Astrocyte of the cerebellum (primary cell): ENCODE measurements at regions not wholly inside any gene's neighbourhood (a gene's known extent, or its start where the extent isn't known, plus 50 kb on each side); places are given as distances from the start of the nearest gene placed in this dataset.
"Not testable (repeated sequence)": the region's sequence is repeated elsewhere in the genome, so short reads cannot be mapped to it uniquely, and the experiment has no call there.

Source experiments
- DNase-seq: peaks from one replicate; pipeline ENCODE4 v3.0.0-alpha.2; 2011; ENCODE audit warnings: low read depth
- H3K4me3 ChIP-seq: 2 replicates; pipeline ENCODE4 v1.5.1; 2011; ENCODE audit warnings: mild to moderate bottlenecking, low read depth, low read length, moderate library complexity
- in situ Hi-C: cut with HindIII; loops from 2 replicates; pipeline ENCODE4 v1.10.0; 2017; ENCODE audit warnings: low sequenced_read_pairs
- TF ChIP-seq, protein P1 (sequence below): IDR thresholded peaks from 2 replicates; pipeline ENCODE4 v1.5.1; 2012; ENCODE audit warnings: low read length, low read depth, moderate library complexity, mild to moderate bottlenecking; ENCODE audit errors: missing control alignments

- no peak for DNase-seq
- in situ Hi-C loops = loop anchor here (5.0 kb wide), 1 partner anchor 62 kb away; no protein-coding TSS in a partner anchor
- TF ChIP-seq, protein P1, sequence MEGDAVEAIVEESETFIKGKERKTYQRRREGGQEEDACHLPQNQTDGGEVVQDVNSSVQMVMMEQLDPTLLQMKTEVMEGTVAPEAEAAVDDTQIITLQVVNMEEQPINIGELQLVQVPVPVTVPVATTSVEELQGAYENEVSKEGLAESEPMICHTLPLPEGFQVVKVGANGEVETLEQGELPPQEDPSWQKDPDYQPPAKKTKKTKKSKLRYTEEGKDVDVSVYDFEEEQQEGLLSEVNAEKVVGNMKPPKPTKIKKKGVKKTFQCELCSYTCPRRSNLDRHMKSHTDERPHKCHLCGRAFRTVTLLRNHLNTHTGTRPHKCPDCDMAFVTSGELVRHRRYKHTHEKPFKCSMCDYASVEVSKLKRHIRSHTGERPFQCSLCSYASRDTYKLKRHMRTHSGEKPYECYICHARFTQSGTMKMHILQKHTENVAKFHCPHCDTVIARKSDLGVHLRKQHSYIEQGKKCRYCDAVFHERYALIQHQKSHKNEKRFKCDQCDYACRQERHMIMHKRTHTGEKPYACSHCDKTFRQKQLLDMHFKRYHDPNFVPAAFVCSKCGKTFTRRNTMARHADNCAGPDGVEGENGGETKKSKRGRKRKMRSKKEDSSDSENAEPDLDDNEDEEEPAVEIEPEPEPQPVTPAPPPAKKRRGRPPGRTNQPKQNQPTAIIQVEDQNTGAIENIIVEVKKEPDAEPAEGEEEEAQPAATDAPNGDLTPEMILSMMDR = no peak
- no peak overlapping the region for H3K4me3 ChIP-seq
These were observed 114.9 kb upstream of the ALX4 start for GRCh38 chr11:44424841-44425240.

DNA sequence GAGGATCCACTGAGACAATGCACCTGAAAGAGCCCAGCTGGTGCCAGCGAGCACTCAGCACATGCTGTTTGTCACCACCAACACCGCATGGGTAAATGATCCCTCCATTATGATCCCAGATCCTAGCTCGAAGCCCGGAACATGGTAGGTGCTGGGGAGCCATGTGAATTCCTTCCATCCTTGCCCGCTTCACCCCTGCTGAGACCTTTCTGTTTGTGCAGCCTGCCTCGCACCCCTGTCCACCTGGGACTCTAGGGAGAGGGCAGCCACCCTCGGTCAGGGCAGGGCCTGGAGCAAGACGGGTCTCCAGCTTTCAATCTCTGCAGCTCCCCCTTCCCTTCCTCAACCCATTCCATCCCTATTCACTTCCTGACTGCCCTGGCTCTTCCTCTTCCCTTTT is 116.2 kb upstream of the ALX4 start:
- DNase-seq = no peak
- TF ChIP-seq, protein P1 = no peak
- in situ Hi-C loops = loop anchor here (5.0 kb wide), 1 partner anchor 61 kb away; no protein-coding TSS in a partner anchor
- H3K4me3 ChIP-seq = no peak overlapping the region

DNA sequence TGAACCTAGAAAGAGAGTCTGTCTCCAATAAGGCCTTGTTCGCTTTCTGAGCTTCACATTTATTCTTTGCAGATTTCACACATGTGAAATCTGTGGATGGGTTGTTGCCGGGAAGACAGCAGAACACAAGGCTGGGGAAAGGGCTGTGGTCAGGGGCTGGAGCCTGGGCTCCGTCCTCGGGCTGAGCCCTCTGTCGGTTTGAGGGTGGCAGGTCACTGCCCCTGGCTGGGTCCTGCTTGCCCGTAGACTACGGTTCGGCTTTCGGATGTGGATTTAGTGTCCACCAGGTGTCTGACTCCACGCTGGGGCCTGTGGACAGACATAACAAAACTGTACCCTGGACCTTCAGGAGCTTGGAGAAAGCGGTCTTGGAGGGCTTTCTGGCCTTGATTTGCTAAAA is 117.0 kb upstream of the ALX4 start:
- DNase-seq = no peak
- in situ Hi-C loops = loop anchor here (5.0 kb wide), 1 partner anchor 60 kb away; no protein-coding TSS in a partner anchor
- H3K4me3 ChIP-seq = no peak overlapping the region
- TF ChIP-seq, protein P1 = no peak

- DNase-seq = no peak
- TF ChIP-seq, protein P1 = peak; percentile 17
- in situ Hi-C loops = loop anchor here (5.0 kb wide), 1 partner anchor 60 kb away; no protein-coding TSS in a partner anchor
- no peak overlapping the region for H3K4me3 ChIP-seq
These were observed 117.5 kb upstream of the ALX4 start for GRCh38 chr11:44427432-44427831.

GRCh38 chr11:44430140-44430539 is 120.2 kb upstream of the ALX4 start:
- in situ Hi-C loops = no loop called here
- H3K4me3 ChIP-seq = no peak overlapping the region
- no peak for DNase-seq
- TF ChIP-seq, protein P1 = no peak

DNA sequence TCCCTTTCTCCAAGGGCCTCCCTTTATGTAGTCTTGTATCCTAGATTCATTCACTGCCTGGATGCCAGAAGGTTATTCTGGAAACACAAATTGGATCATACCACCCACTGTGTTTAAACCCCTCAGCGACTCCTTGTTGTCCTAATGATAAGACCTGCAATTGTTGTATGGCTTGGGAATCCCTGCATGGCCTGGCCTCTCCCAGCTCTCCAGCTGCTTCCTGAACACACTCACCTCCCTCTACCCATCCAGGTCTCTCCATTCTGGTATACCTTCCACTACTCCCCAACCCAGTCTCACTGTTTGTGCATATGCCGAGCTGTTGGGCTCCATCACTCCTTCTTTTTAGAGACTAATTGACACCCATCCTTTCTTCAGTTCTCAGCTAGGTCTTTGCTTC is 124.3 kb upstream of the ALX4 start:
- H3K4me3 ChIP-seq = no peak overlapping the region
- in situ Hi-C loops = no loop called here
- TF ChIP-seq, protein P1 = no peak
- DNase-seq = no peak

DNA sequence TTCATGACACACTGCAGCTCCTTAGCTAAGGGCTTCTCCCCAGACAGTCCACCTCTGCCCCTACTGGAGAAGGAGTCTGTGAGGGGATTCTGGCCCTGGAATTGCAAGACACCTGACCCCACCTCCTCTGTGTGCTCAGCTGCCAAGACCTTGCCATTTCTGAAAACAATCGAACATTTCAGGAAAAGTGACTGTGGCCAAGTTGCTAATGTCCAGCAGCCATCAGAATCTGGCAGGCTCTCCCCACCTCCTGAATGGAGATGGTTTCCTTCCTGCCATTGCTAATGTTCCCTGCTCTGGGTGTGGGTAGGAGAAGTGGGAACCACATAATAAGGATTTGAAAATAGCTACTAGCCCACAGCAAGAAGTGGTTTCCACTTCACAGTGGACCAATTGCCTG is 127.2 kb upstream of the ALX4 start:
- TF ChIP-seq, protein P1 = no peak
- no peak for DNase-seq
- in situ Hi-C loops = no loop called here

DNA sequence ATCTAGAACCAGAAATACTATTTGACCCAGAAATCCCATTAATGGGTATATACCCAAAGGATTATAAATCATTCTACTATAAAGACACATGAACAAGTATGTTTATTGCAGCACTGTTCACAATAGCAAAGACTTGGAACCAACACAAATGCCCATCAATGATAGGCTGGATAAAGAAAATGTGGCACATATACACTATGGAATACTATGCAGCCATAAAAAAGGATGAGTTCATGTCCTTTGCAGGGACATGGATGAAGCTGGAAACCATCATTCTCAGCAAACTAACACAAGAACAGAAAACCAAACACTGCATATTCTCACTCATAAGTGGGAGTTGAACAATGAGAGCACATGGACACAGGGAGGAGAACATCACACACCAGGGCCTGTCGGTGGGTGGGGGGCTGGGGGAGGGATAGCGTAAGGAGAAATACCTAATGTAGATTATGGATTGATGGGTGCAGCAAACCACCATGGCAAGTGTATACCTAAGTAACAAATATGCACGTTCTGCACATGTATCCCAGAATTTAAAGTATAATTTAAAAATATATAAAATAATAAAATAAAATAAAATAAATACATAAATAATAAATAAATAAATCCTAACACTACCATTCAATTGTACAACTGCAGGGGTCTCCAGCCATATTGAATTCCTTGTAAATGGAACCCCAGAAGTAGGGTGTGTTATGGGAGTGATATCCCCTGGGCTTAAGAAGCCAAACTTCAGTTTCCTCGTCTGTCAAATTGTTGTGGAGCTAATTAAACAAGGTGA is 122.4 kb upstream of the CD82 start:
- in situ Hi-C loops, DNase-seq, H3K4me3 ChIP-seq: not testable (repeated sequence)

More for the DNA sequence above, 127.2 kb upstream of the ALX4 start:
- no peak overlapping the region for H3K4me3 ChIP-seq
